Activated CD4-positive, alpha-beta T cell treated with anti-CD3 and anti-CD28 coated beads, Interleukin-2, amount 50 U/mL, for 24 hours (primary cell): ENCODE measurements at regions not wholly inside any gene's neighbourhood (a gene's known extent, or its start where the extent isn't known, plus 50 kb on each side); places are given as distances from the start of the nearest gene placed in this dataset.
"Not testable (repeated sequence)": the region's sequence is repeated elsewhere in the genome, so short reads cannot be mapped to it uniquely, and the experiment has no call there.

Experiments used
- DNase-seq, 2 donors: peaks; one replicate each; pipeline ENCODE4 v3.0.0-alpha.2; 2020; ENCODE audit warnings: low read depth in 1 of 2, low spot score in 1 of 2

DNA sequence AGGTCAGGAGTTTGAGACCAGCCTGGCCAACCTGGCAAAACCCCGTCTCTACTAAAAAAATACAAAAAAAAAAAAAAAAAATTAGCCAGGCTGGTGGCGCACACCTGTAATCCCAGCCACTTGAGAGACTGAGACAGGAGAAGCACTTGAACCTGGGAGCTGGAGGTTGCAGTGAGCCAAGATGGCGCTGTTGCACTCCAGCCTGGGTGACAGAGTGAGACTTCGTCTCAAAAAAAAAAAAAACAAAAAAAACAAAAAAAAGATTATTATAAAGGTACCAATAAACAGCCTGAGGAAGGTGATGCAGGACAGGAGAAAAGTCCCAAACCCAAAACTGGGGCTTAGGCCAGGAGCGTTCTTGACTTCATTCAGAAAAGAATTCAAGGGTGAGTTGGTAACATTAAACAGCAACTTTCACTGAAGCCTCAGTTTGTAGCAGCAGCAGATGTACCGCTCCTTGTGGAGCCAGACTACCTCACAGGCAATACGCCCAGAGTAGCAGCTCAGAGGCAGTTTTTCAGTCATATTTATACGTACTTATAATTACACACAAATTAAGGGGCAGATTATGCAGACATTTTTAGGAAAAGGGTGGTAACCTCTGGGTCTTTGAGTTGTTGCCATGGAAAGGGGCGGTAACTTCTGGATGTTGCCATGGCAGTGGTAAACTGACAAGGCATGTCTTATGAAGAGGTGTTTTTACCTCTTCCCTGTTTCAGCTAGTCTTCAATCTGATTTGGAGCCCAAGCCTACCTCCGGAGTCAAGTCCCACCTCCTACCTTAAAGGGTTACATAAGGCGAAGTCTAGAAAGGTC lies 1596.6 kb upstream of the CELF4 start:
- no peak for DNase-seq

DNA sequence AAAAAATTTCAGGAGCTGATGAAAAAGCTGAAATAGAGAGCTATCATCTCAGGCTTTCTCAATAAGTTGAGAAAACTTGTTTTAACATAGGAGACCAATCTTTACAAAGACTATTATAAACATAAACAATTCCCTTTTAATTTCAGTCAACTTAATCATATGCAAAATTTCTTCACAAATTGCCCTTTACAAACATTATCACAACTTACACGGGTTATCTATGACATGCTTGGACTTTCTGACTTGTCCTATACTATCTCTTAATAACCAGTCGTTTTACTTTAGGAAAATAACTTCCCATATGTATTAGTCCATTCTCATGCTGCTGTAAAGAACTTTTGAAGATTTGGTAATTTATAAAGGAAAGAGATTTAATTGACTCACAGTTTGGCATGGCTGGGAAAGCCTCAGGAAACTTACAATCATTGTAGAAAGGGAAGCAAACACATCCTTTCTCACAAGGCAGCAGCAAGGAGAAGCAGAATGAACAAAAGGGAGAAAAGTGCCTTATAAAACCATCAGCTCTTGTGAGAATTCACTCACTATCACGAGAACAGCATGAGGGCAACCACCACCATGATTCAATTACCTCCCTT lies 1583.7 kb upstream of the CELF4 start:
- no peak for DNase-seq

DNA sequence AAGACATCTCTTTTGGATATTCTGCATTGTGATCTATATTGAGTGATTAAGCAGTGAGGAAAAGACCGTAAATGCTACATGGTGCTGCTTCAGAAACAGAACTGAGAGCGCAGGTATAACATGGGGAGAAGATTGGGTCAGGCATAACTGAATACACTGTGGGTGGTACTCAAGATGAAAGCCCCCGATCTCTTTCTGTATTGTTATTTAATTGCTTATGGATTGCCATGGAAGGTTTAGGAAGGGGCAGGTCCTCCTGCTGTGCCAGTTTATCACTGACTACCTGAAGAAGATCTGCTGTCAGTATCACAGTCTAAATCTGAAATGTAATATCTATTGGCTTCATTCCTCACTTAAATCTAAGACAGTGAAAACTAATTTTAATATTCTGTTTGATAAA lies 1568.7 kb upstream of the CELF4 start:
- DNase-seq: no peak

DNA sequence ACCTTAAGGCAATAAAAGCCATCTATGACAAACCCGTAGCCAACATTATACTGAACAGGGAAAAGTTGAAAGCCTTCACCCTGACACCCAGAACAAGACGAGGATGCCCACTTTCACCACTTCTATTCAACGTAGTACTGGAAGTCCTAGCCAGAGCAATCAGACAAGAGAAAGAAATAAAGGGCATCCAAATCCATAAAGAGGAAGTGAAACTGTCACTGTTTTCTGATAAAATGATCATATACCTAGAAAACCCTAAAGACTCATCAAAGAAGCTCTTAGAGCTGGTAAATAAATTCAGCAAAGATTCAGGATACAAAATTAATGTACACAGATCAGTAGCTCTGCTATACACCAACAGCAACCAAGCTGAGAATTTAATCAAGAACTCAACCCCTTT lies 1561.9 kb upstream of the CELF4 start:
- not testable (repeated sequence) for DNase-seq

DNA sequence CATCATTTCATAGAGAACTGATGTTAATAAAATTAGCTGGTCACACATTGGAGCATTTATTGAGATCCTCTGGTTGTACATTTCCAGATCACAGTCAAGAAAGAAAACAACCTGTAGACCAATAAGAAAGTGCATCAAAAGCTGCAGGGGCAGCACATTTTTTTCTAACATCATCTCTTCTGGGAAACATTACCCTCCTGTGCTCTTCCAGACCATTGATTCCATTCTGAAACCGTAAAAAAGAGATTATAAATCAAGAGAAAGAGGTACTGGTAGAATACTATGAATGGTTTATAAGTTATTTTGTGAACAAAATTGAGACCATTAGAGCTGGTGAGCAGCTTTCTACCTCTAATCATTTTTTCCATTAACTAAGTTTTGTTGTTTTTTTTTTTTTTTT lies 1548.2 kb upstream of the CELF4 start:
- no peak for DNase-seq

DNA sequence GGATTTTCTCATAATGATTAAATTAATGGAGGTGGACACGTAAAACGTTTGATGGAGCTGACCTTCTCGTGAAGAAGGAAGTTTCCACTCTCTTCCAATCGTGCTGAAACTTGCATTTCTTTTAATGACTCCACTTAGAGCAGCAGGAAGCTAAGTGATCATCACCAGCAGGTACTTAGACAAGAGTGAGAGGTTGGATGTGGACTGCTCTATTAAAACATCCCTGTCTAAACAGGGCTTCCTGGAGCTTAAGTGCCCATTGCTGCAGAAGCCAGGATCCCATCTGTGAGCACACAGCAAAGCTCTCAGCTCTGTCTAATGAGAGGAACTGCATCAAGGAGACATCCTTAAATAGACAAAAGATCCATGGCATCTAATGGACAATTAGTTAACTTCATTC lies 1539.5 kb upstream of the CELF4 start:
- no peak for DNase-seq

DNA sequence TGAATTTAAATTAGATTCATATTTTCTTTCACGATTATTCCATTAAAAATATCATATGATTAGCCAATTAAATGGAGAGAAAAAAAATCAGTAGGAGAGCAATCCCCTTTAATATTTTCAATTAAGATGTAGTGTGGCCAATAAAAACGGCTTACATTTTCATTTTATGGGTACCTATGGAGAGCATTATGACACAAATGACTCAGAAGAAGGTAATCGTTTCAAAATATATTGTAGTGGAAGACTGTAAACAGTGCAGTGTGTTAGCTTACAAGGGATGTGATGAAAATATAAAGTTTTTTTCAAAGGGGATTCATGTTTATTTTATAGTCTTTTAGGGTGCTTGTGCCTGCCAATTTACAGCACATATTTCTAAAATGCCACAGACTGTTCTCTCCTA lies 1507.4 kb upstream of the CELF4 start:
- DNase-seq: no peak

DNA sequence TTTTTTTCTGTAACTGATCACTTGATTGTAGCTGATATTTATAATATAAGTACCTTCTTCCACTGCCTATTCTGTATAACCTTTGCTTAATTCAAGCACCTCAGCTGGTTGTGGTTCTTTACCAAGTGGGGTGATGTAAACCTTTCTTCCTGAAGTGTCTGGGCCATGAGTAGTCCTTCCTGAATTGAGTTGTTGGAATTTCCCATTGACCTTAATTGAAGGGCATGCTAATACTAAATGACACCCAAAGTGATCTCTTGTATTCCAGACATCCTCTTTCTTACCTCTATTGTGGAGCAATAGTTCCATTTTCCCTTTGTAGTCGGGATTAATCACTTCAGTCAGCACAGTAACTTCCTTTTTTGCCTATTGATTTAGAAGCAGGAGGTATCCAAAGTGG lies 1496.8 kb upstream of the CELF4 start:
- no peak for DNase-seq

DNA sequence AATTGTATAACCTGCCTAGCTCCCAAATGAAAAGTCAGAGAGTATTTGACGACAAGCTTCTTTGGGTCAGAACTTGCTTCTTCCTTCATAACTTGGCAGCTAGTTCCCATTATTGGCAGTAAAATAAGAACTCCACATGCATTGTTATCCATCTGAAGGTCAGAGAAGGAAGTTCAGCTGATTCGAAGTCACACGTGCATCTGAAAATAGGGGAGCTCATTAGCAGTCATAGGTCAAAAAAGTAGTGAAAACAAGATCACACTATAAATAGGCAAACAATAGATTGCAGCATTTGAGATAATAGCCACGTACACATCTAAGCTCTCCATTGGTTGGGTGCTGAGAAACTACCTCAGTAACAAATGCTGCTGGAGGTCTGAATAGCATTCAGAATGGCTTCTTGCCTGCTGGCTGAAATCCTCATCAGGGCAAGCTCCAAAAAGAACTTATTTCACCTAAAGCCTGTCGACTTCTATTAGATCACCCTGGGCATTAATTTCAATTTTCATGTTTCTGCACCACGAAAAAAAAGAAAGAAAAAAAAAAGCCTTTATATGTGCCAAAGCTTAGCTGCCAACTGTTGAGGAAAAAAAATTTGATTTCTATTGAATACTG lies 1492.9 kb upstream of the CELF4 start:
- DNase-seq: no peak

DNA sequence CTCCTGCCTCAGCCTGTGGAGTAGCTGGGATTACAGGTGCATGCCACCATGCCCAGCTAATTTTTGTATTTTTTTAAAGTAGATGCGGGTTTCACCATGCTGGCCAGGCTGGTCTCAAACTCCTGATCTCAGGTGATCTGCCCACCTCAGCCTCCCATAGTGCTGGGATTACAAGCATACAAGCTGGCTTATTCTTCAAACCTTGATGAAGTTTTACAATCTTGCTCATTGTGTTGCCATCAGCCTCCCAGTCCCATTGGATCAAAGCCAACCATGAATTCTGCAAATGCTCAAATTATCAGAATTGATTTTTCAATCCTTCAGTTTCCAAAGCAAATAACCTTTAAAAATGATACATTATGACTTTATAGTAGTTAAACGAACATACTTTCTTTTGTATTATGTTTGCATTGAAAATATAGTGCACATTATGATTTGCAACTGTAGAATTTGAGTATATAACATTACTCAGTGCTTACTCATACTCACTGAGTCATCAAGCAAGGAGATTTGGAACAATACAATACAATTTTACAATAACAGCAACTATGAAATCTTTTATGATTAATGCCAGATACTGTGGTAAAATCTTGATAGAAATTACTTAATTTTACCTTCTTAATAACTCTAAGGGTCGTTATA lies 1491.9 kb upstream of the CELF4 start:
- DNase-seq: no peak

DNA sequence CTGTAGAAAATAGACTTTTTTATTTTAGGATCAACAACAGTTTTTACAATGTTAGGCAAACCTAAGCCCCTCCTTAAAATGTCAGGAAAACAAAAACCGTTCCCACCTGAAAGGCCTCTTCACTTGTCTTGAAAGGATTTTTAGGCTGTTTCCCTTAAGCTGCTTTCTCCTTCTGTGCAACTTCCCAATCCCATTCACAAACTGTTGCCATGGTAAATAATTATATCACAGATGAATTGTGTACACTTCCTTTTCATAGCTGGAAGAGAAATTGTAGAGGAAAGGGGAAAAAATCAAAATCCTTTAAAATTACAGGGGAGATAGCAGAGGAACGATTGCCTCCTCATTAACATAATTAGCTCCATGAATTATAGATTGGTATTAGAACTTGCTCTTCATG lies 1488.0 kb upstream of the CELF4 start:
- DNase-seq: no peak

DNA sequence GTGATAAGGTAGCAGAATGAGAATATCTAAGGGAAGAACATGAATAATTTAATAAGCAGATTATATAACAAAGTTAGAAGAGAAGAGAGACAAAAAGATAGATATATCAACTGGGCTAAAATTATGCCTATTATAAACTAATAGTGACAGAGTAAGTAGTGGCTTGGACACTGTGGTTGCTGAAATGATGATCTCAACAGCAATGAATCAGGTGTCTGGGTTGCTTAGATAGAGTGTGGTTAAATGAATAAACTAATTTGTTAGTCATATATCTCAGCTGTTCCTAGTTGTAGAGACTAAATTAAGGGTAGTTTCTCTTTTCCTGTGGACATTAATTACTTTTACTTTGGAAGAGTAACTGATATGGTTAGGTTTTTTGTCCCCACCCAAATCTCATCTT lies 1485.4 kb upstream of the CELF4 start:
- no peak for DNase-seq

DNA sequence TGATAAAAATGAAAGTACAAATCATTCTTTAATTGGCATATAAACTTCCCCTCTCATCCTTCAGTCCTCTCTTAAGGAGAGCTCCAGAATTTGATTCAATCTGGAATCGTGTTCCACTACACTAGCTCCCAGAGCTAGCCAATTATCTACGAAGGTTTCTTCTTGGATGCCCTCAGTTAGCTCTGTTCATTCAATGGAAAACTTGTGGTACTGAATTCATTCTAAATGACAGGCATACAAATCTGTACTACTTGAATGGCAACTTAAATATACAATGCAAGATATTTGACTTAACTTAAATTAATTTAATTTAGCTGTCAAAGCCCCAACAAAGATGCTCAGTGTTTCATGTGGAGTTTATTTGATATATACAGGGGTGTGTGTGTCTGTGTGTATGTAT lies 1474.2 kb upstream of the CELF4 start:
- no peak for DNase-seq

DNA sequence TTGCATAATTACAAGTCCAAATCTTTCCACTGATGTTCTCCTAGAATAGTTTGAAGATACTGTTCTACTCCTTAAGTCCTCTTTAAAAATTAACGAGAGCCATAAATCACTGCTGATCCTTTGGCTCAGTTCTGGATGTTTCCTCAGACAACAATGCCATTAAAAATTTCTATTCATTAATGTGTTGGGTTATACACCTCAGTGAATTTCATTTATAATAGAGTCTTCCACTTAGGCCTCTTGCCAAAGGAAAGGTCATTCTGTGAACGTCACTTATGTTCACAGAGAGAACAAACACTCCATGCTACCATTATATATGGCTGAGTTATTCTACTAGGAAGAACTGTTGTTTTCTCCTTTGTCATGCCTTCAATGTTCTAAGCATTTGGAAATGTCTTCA lies 1472.3 kb upstream of the CELF4 start:
- no peak for DNase-seq

DNA sequence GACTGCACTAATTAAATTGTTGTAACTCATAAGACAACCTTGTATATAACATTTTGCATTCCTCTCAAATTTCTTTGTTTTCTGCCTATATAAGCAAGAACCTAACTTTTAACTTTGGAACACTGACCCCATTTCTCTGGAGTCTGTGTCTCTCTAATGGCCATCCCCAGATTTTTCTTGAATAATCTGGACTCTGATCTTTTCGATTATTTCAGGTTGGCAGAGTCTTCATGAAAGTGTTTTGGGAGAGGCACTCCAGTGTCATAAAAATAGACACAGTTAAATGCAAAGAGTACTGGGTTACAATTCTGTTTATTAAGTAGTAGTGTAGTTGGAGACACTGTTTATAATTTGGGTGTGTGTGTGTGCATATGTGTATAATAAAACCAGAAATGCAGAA lies 1467.7 kb upstream of the CELF4 start:
- DNase-seq: no peak

DNA sequence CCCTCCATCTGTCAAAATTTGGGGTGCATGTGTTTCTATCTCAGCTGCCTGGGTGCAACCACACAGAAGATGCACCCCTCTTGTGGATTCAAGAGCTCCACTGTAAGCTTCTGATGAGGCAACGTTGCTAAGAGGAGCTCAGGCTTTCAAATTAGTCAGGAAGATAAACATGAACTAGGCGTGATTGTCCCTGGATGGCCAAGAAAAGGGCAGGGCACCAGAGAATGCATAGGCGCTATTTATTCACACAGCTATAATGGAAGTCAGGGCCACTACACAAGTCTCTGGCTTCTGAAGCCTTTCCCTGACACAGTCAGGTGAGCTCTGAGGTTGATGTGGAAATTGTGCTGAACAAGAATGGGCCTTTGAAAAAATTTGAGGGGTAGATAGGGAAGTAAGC lies 1466.0 kb upstream of the CELF4 start:
- no peak for DNase-seq

DNA sequence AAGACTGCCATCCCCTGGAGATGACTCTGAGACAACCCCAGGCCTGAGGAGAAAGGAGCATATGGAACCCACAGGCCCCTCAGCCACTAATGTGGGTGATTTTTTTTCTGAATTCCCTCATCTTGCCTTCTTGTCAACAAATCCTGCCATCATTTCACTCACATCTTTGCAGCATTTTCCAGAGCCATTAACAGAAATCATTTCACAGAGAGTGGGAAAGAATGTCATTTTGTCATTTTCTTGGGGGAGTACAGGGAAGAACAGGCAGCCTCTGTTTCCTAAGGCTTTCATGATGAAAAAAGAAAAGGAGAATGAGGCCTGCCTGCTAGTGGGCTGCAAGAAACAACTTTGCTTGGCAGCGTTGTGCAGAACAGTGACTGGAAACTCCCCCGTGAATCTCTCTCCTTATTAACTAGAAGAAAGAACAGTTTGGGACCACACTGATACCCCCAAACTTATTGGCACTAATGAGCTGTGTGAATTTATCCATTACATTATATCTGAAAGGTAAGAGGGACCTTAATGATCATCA lies 1464.6 kb upstream of the CELF4 start:
- DNase-seq: no peak

DNA sequence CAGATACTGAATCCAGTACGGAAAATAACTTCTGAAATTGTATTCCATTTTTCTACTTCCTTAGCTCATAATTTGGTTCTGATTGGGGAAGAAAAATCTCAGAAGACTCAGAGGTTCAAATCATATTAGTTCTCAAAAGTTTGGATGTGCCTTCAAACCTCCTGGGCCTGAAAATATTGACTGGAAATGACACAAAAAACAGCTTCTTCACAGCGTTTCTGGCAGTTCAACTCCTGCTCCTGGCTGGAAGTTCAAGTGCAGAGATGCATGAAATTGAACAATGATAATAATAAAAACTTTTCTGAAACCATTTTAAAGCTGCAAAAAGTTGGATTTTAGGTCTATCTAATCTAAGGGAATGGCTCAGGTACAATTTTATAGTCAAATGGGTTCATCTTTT lies 1459.9 kb upstream of the CELF4 start:
- no peak for DNase-seq

DNA sequence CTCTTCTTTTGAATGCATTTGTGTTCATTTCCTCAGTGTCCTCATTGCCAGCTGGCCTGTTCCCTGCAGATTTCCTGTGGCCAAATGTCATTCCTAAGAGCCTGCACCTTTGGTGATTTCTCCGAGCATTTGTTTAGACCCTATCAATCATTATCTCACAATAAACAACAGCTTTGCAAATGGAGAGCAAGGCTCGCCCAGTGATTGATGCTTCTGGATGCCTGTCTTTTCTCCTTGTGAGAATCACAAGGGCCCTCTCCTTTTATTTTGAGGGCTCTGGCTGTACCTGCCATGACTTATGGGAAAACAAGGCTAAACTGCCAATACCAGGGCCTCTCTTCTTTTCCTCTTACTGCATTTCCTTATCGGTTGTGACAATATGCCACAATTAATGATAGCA lies 1454.4 kb upstream of the CELF4 start:
- DNase-seq: no peak

DNA sequence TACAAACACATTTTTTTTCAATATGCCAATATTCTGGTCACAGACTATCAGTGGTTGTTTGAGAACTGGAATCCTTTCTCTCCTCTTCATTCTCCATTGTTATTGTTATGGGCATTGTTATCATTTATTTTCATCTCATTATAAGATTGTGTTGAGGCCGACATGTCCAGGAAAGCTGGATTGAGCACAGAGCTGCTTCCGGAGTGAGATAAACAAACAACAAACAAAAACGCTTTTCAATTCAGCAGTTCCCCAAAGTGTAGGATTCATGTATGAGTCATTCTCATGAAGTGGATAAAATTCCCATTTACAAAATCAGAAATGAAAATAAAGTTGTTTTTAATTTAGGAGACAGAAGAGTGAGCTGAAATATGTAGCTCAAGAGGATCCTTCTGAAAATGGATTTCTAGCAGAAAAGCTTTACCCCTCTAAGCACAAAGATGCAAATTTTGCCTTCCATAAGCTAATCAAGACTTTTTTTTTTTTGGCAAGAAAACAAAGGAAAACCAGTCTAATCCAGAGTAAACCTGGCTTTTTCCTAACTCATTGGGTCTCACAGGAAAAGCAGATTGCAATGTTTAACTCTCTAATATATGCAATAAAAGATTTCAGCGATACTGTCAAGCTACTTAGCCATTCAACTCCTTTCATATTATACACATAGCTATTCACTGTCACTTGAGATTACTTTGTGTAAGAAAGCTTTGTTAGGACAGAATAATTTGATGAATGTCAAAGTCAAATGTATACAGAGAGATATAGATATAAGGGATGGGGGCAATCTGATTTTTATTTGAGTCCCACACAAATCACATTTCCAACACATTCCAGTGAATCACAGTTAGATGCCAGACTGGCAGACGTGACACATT lies 1441.7 kb upstream of the CELF4 start:
- no peak for DNase-seq

DNA sequence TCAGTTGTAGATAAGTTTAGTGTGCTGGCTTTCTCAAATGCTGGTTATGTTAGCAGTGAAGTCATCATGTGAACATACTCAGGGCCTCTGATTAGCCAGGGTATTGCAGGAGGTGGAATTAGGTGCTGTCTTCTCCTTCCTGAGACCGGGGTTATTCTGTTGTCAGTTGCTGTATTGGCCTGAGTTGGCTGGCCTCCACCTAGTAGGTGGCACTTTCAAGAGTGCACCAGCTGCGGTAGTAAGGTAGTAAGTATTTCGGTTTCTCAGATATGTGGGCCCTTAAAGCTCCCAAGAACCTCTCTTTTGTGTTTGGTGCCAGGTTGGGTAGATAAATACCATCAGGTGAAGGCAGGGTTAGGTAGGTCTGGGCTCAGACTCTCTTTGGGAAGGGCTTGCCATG lies 1430.5 kb upstream of the CELF4 start:
- no peak for DNase-seq
